Mesodermal cell (in vitro differentiated cells): ENCODE measurements at regions not wholly inside any gene's neighbourhood (a gene's known extent, or its start where the extent isn't known, plus 50 kb on each side); places are given as distances from the start of the nearest gene placed in this dataset.

Experiments
- H3K27ac ChIP-seq: 2 replicates; pipeline ENCODE4 v1.7.0; 2013; ENCODE audit warnings: mild to moderate bottlenecking, low read depth, low read length, moderate library complexity; ENCODE audit not compliant: severe bottlenecking
- H3K36me3 ChIP-seq: 2 replicates; pipeline ENCODE4 v1.7.1; 2013; ENCODE audit warnings: mild to moderate bottlenecking, low read length, moderate library complexity; ENCODE audit not compliant: control insufficient read depth, insufficient read depth
- H3K4me1 ChIP-seq: one replicate; pipeline ENCODE4 v1.7.1; 2013; ENCODE audit warnings: mild to moderate bottlenecking, low read length; ENCODE audit not compliant: insufficient read depth, control insufficient read depth, poor library complexity, severe bottlenecking
- H3K4me3 ChIP-seq: 2 replicates; pipeline ENCODE4 v1.7.0; 2013; ENCODE audit warnings: low read length, control low read depth, mild to moderate bottlenecking; ENCODE audit not compliant: insufficient read depth, poor library complexity, severe bottlenecking; ENCODE audit errors: extremely low read depth
- H3K9me3 ChIP-seq: 2 replicates; pipeline ENCODE4 v1.7.1; 2013; ENCODE audit warnings: mild to moderate bottlenecking, low read length, moderate library complexity; ENCODE audit not compliant: control insufficient read depth
- WGBS, 2 experiments: methylation state at CpG; one replicate each; pipeline ENCODE4 v1.1.5; 2013; ENCODE audit warnings: missing lambda C conversion rate in 2 of 2; ENCODE audit not compliant: insufficient coverage in 2 of 2; 5-methylcytosine and 5-hydroxymethylcytosine counted together

GRCh38 chr5:173782671-173783101 is 105.5 kb upstream of the CPEB4 start:
- Histone ChIP-seq H3K4me1 (peaks cover 30% of the 10 kb centered on the region), H3K4me3 (no peak overlapping the region), H3K36me3 (no peaks in the 10 kb centered on the region), H3K27ac (peak overlapping the region; percentile 90), H3K9me3 (no peaks in the 10 kb centered on the region)
- WGBS, 2 experiments = 95 to 100% methylated on average over 3 to 4 of the region's 4 CpGs

- no peak overlapping the region for H3K4me3 ChIP-seq
- H3K36me3 ChIP-seq = no peaks in the 10 kb centered on the region
- WGBS, 2 experiments = 90 to 100% methylated on average over 1 to 2 of the region's 2 CpGs
- peaks cover 30% of the 10 kb centered on the region for H3K4me1 ChIP-seq
- H3K9me3 ChIP-seq = no peaks in the 10 kb centered on the region
- no peak overlapping the region for H3K27ac ChIP-seq
Observed at GRCh38 chr5:173783371-173783770, 104.8 kb upstream of the CPEB4 start.

- Histone ChIP-seq H3K9me3 (no peaks in the 10 kb centered on the region), H3K4me1 (peaks cover 34% of the 10 kb centered on the region), H3K27ac (no peak overlapping the region), H3K4me3 (no peak overlapping the region), H3K36me3 (no peaks in the 10 kb centered on the region)
- 75 to 89% methylated on average over 4 of the region's 4 CpGs for WGBS, 2 experiments
Observed at GRCh38 chr5:173785400-173785799, 102.7 kb upstream of the CPEB4 start.

- H3K27ac ChIP-seq = no peak overlapping the region
- H3K9me3 ChIP-seq = no peaks in the 10 kb centered on the region
- H3K4me1 ChIP-seq = peaks cover 34% of the 10 kb centered on the region
- WGBS, 2 experiments = 96 to 100% methylated on average over 3 of the region's 3 CpGs
- H3K36me3 ChIP-seq = no peaks in the 10 kb centered on the region
- H3K4me3 ChIP-seq = no peak overlapping the region
Observed at GRCh38 chr5:173785866-173786265, 102.3 kb upstream of the CPEB4 start.

GRCh38 chr5:173786286-173787187 is 101.6 kb upstream of the CPEB4 start:
- 70 to 72% methylated on average over 10 of the region's 10 CpGs for WGBS, 2 experiments
- H3K27ac ChIP-seq = peak overlapping the region; percentile 23

GRCh38 chr5:173789031-173789920 is 98.9 kb upstream of the CPEB4 start:
- no peak overlapping the region for H3K27ac ChIP-seq
- H3K4me1 ChIP-seq = peaks cover 8% of the 10 kb centered on the region
- 88 to 91% methylated on average over 10 to 11 of the region's 11 CpGs for WGBS, 2 experiments
- H3K4me3 ChIP-seq = no peak overlapping the region
- no peaks in the 10 kb centered on the region for H3K36me3 ChIP-seq
- no peaks in the 10 kb centered on the region for H3K9me3 ChIP-seq

More at GRCh38 chr5:173786286-173787187, 101.6 kb upstream of the CPEB4 start:
- peaks cover 27% of the 10 kb centered on the region for H3K4me1 ChIP-seq
- no peak overlapping the region for H3K4me3 ChIP-seq
- no peaks in the 10 kb centered on the region for H3K36me3 ChIP-seq
- H3K9me3 ChIP-seq = no peaks in the 10 kb centered on the region

GRCh38 chr5:173790177-173790719 is 97.9 kb upstream of the CPEB4 start:
- no peak overlapping the region for H3K27ac ChIP-seq
- H3K36me3 ChIP-seq = no peaks in the 10 kb centered on the region
- H3K9me3 ChIP-seq = no peaks in the 10 kb centered on the region
- H3K4me3 ChIP-seq = no peak overlapping the region
- 92% methylated on average over 4 to 9 of the region's 11 CpGs for WGBS, 2 experiments
- H3K4me1 ChIP-seq = peaks cover 8% of the 10 kb centered on the region

- Histone ChIP-seq H3K4me1 (peaks cover 8% of the 10 kb centered on the region), H3K36me3 (no peaks in the 10 kb centered on the region), H3K4me3 (no peak overlapping the region), H3K9me3 (no peaks in the 10 kb centered on the region), H3K27ac (no peak overlapping the region)
- 93 to 94% methylated on average over 12 of the region's 13 CpGs for WGBS, 2 experiments
Observed at GRCh38 chr5:173790836-173791546, 97.2 kb upstream of the CPEB4 start.

GRCh38 chr5:173791878-173792277 is 96.3 kb upstream of the CPEB4 start:
- Histone ChIP-seq H3K4me3 (no peak overlapping the region), H3K36me3 (no peaks in the 10 kb centered on the region), H3K27ac (no peak overlapping the region), H3K9me3 (no peaks in the 10 kb centered on the region), H3K4me1 (peaks cover 8% of the 10 kb centered on the region)
- 94 to 100% methylated on average over 3 of the region's 3 CpGs for WGBS, 2 experiments
